Caco-2 (cell line): ENCODE measurements at regions not wholly inside any gene's neighbourhood (a gene's known extent, or its start where the extent isn't known, plus 50 kb on each side); places are given as distances from the start of the nearest gene placed in this dataset.
A peak's percentile ranks its signal among the peaks of the same experiment; 100 is the strongest.

Source experiments
- BruUV-seq: library from RNA; stranded (reverse); fragments of 400-500 nt; replicated peaks from 2 replicates; lab custom pipeline; 2021; lab: Mats Ljungman, UMichigan
- CTCF ChIA-PET: fragments of 300-600 bp; sonication (Branson Sonifier 250); formaldehyde crosslinking; loops from one replicate; lab custom pipeline; 2022; ENCODE audit warnings: antibody characterized with exemption; lab: Charles Lee
- POLR2A ChIA-PET: fragments of 300-600 bp; sonication (Branson Sonifier 250); formaldehyde crosslinking; loops from one replicate; lab custom pipeline; 2022; ENCODE audit warnings: antibody characterized with exemption; lab: Charles Lee
- DNase-seq, 2 experiments: peaks; one replicate each; pipeline versions ENCODE4 v3.0.0 to v3.0.0-alpha.2; 2020 to 2022
- H3K27me3 ChIP-seq: replicated peaks from 2 replicates; pipeline ENCODE4 v1.6.0; 2011; ENCODE audit warnings: low read length; ENCODE audit not compliant: control insufficient read depth, insufficient read depth
- H3K36me3 ChIP-seq: 2 replicates; pipeline ENCODE4 v1.5.1; 2011; ENCODE audit warnings: low read length; ENCODE audit not compliant: control insufficient read depth, insufficient read depth
- H3K4me1 ChIP-seq: fragments of 250-450 bp; sonication (Bioruptor Pico); 2 replicates; pipeline ENCODE4 v1.5.1; 2020; ENCODE audit warnings: mild to moderate bottlenecking
- H3K4me3 ChIP-seq: 2 replicates; pipeline ENCODE4 v1.5.1; 2011; ENCODE audit warnings: low read depth, mild to moderate bottlenecking, control low read depth, low read length
- H3K9me3 ChIP-seq: fragments of 250-450 bp; sonication (Bioruptor Pico); 2 replicates; pipeline ENCODE4 v1.5.1; 2020; ENCODE audit warnings: mild to moderate bottlenecking, moderate library complexity
- H3K27ac Mint-ChIP-seq: one replicate; pipeline ENCODE4 v1.8.0; 2022; ENCODE audit warnings: mixed read lengths; ENCODE audit not compliant: unreplicated experiment
- H3K27me3 Mint-ChIP-seq: one replicate; pipeline ENCODE4 v1.8.0; 2022; ENCODE audit warnings: mixed read lengths; ENCODE audit not compliant: insufficient read depth, unreplicated experiment
- H3K36me3 Mint-ChIP-seq: one replicate; pipeline ENCODE4 v1.8.0; 2022; ENCODE audit warnings: mild to moderate bottlenecking, mixed read lengths; ENCODE audit not compliant: insufficient read depth, unreplicated experiment
- H3K4me1 Mint-ChIP-seq: one replicate; pipeline ENCODE4 v1.8.0; 2022; ENCODE audit warnings: low read depth, mixed read lengths; ENCODE audit not compliant: unreplicated experiment
- H3K4me3 Mint-ChIP-seq: one replicate; pipeline ENCODE4 v1.8.0; 2022; ENCODE audit warnings: mild to moderate bottlenecking, moderate library complexity, mixed read lengths; ENCODE audit not compliant: unreplicated experiment
- H3K9me3 Mint-ChIP-seq: one replicate; pipeline ENCODE4 v1.8.0; 2022; ENCODE audit warnings: mixed read lengths; ENCODE audit not compliant: unreplicated experiment
- intact Hi-C: fragments of 100-400 bp; cut with micrococcal nuclease; formaldehyde crosslinking; loops from one replicate; pipeline ENCODE4 v1.10.0; 2022; ENCODE audit not compliant: unreplicated experiment
- TF ChIP-seq, protein P1 (sequence below), 2 experiments: fragments of 200-600 bp in 1 of 2; IDR thresholded peaks; 1 replicate in 1 of 2; 2 replicates in 1 of 2; pipeline versions ENCODE4 v1.5.1 to v1.8.0; 2011 to 2022; ENCODE audit warnings: antibody characterized with exemption in 1 of 2, control low read depth in 1 of 2, inconsistent platforms in 1 of 2, low read depth in 1 of 2, low read length in 1 of 2, mild to moderate bottlenecking in 1 of 2, moderate library complexity in 1 of 2; ENCODE audit not compliant: insufficient read depth in 1 of 2, severe bottlenecking in 1 of 2, unreplicated experiment in 1 of 2

DNA sequence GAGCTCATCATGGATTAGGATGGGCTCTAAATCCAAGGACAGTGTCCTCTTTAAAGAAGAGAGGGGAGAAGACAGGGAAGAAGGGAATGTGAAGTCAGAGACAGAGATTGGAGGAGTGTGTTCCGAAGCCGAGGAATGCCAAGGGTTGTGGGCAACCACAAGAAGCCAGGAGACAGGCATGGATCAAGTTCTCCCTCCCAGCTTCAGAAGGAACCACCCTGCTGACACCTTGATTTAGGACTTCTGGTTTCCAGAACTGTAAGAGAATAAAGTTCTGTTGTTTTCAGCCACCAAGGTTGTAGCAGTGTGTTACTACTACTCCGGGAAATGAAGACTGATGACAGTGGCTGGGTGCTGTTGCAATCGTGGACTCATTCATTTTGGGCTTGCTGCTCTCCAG lies 120.1 kb downstream of the RPS12 start:
- Histone ChIP-seq H3K36me3 (no peaks in the 10 kb centered on the region), H3K4me3 (no peak overlapping the region), H3K9me3 (no peaks in the 10 kb centered on the region), H3K4me1 (no peaks in the 10 kb centered on the region), H3K27me3 (no peaks in the 10 kb centered on the region; the same call in 1 of the 2 replicates)
- no peaks in the 10 kb centered on the region for H3K36me3 Mint-ChIP-seq
- H3K27ac Mint-ChIP-seq: no peak overlapping the region
- no TSS peak for BruUV-seq
- intact Hi-C loops: no loop called here
- TF ChIP-seq, protein P1, sequence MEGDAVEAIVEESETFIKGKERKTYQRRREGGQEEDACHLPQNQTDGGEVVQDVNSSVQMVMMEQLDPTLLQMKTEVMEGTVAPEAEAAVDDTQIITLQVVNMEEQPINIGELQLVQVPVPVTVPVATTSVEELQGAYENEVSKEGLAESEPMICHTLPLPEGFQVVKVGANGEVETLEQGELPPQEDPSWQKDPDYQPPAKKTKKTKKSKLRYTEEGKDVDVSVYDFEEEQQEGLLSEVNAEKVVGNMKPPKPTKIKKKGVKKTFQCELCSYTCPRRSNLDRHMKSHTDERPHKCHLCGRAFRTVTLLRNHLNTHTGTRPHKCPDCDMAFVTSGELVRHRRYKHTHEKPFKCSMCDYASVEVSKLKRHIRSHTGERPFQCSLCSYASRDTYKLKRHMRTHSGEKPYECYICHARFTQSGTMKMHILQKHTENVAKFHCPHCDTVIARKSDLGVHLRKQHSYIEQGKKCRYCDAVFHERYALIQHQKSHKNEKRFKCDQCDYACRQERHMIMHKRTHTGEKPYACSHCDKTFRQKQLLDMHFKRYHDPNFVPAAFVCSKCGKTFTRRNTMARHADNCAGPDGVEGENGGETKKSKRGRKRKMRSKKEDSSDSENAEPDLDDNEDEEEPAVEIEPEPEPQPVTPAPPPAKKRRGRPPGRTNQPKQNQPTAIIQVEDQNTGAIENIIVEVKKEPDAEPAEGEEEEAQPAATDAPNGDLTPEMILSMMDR (IDR thresholded peaks at IDR 0.05; ENCODE audit: insufficient read depth in 1 of 2, low read depth in 1 of 2, low read length in 1 of 2, severe bottlenecking in 1 of 2, unreplicated experiment in 1 of 2): no peak
- H3K4me1 Mint-ChIP-seq: no peaks in the 10 kb centered on the region
- ChIA-PET CTCF (no interaction called here), POLR2A (no interaction called here)
- no peak for DNase-seq
- no peaks in the 10 kb centered on the region for H3K9me3 Mint-ChIP-seq
- peaks cover 19% of the 10 kb centered on the region for H3K27me3 Mint-ChIP-seq
- no peak overlapping the region for H3K4me3 Mint-ChIP-seq

DNA sequence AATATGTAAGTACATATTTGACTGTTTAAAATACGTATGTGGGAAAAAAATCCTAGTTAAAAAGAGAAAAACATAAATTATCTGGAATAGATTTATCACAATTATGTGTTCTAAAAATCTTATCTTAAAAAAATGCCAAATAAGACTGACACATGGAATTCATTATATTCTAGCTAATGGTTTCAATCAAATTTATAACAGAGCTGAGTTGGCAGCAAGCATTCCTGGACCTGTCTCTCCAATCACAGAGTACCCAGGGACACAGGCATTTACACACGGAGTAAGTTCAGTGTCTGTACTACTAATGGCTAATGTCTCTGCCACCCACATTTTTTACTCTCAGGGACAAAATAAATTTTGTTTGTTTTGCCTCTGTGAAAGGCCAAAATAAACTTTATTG lies 122.3 kb downstream of the RPS12 start:
- intact Hi-C loops: no loop called here
- TF ChIP-seq, protein P1 (IDR thresholded peaks at IDR 0.05; ENCODE audit: insufficient read depth in 1 of 2, low read depth in 1 of 2, low read length in 1 of 2, severe bottlenecking in 1 of 2, unreplicated experiment in 1 of 2): no peak
- DNase-seq: no peak
- BruUV-seq: no TSS peak
- Histone ChIP-seq H3K4me3 (no peak overlapping the region), H3K36me3 (no peaks in the 10 kb centered on the region), H3K27me3 (no peaks in the 10 kb centered on the region; the same call in 1 of the 2 replicates), H3K4me1 (no peaks in the 10 kb centered on the region), H3K9me3 (no peaks in the 10 kb centered on the region)
- no peak overlapping the region for H3K4me3 Mint-ChIP-seq
- no peaks in the 10 kb centered on the region for H3K4me1 Mint-ChIP-seq
- no peaks in the 10 kb centered on the region for H3K36me3 Mint-ChIP-seq
- ChIA-PET POLR2A (no interaction called here), CTCF (no interaction called here)
- H3K9me3 Mint-ChIP-seq: no peaks in the 10 kb centered on the region
- no peak overlapping the region for H3K27ac Mint-ChIP-seq
- H3K27me3 Mint-ChIP-seq: peaks cover 18% of the 10 kb centered on the region

DNA sequence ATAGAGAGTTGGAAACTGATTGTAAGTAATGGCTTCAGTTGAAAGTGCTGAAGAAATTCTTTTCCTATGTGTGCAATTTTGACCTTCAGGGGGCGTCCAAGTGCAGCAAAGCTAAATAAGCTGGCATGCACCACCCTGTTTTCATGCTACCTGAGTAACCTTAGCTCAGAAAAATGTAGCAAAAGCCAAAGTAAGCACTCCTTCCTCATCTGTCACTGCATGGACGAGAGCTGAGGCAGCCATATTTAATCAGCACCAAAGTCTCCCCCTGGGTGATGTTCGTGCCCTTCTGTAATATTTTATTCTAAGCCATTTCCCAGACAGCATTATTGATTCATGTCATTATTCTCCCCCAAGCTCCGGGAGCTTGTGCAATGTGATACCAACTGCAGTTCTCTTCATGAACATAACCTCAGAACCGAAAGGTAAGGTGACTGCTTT lies 123.1 kb downstream of the RPS12 start:
- no peaks in the 10 kb centered on the region for H3K4me1 Mint-ChIP-seq
- ChIA-PET CTCF (no interaction called here), POLR2A (no interaction called here)
- H3K27me3 ChIP-seq: no peaks in the 10 kb centered on the region; the same call in 1 of the 2 replicates
- H3K27me3 Mint-ChIP-seq: peaks cover 17% of the 10 kb centered on the region
- no peaks in the 10 kb centered on the region for H3K36me3 ChIP-seq
- no TSS peak for BruUV-seq
- intact Hi-C loops: no loop called here
- H3K4me3 Mint-ChIP-seq: no peak overlapping the region
- H3K27ac Mint-ChIP-seq: no peak overlapping the region
- TF ChIP-seq, protein P1 (IDR thresholded peaks at IDR 0.05; ENCODE audit: insufficient read depth in 1 of 2, low read depth in 1 of 2, low read length in 1 of 2, severe bottlenecking in 1 of 2, unreplicated experiment in 1 of 2): peak; percentile 36 to 57
- no peaks in the 10 kb centered on the region for H3K9me3 ChIP-seq
- no peaks in the 10 kb centered on the region for H3K36me3 Mint-ChIP-seq
- H3K4me1 ChIP-seq: no peaks in the 10 kb centered on the region
- no peak overlapping the region for H3K4me3 ChIP-seq
- H3K9me3 Mint-ChIP-seq: no peaks in the 10 kb centered on the region
- DNase-seq: peak; percentile 38 to 49
